Gastrocnemius medialis (tissue), 4 donors: ENCODE measurements at regions not wholly inside any gene's neighbourhood (a gene's known extent, or its start where the extent isn't known, plus 50 kb on each side); places are given as distances from the start of the nearest gene placed in this dataset.

Experiments
- POLR2A ChIP-seq, 2 donors: fragments of 450-650 bp; IDR thresholded peaks; one replicate each; pipeline ENCODE4 v1.6.1; 2017; ENCODE audit warnings: antibody characterized with exemption in 2 of 2, mild to moderate bottlenecking in 2 of 2, moderate library complexity in 2 of 2
- TF ChIP-seq, protein P1 (sequence below), 5 experiments: fragments of 450-650 bp in 3 of 5; fragments of 200-600 bp in 2 of 5; sonication (generic) in 2 of 5; IDR thresholded peaks in 4 of 5; conservative IDR thresholded peaks in 1 of 5; 1 replicate in 4 of 5; 2 replicates in 1 of 5; pipeline ENCODE4 v1.5.1; 2016 to 2019; ENCODE audit warnings: antibody characterized with exemption in 5 of 5, mild to moderate bottlenecking in 3 of 5, moderate library complexity in 3 of 5

DNA sequence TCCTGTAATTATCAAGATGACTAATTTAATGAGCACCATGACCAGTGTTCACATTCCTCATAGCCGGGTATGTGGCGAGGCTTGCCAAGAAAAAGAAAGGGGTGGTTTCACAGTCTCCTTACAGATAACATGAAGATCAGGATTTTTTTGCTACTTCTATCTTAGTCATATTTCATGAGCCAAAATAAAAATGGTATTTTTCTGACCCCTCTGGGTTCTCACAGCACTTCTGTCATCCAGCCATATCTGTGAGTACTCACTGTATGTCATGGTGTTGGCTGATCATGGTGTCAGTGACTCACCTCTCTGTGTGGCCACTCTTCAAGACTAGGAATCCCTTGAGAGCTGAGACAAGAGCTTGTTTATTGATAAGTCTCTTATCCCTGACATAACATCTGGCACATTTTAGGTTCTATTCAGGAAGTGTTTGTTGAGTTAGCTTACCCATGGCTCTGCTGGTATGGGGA lies 130.5 kb upstream of the LMCD1 start:
- TF ChIP-seq, protein P1, sequence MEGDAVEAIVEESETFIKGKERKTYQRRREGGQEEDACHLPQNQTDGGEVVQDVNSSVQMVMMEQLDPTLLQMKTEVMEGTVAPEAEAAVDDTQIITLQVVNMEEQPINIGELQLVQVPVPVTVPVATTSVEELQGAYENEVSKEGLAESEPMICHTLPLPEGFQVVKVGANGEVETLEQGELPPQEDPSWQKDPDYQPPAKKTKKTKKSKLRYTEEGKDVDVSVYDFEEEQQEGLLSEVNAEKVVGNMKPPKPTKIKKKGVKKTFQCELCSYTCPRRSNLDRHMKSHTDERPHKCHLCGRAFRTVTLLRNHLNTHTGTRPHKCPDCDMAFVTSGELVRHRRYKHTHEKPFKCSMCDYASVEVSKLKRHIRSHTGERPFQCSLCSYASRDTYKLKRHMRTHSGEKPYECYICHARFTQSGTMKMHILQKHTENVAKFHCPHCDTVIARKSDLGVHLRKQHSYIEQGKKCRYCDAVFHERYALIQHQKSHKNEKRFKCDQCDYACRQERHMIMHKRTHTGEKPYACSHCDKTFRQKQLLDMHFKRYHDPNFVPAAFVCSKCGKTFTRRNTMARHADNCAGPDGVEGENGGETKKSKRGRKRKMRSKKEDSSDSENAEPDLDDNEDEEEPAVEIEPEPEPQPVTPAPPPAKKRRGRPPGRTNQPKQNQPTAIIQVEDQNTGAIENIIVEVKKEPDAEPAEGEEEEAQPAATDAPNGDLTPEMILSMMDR (IDR thresholded peaks at IDR 0.05 in 4 of 5, conservative IDR thresholded peaks at IDR 0.05 in 1 of 5), result no peak
- TF ChIP-seq POLR2A (IDR thresholded peaks at IDR 0.05), result no peak
